GM18498 (cell line): ENCODE measurements at regions not wholly inside any gene's neighbourhood (a gene's known extent, or its start where the extent isn't known, plus 50 kb on each side); places are given as distances from the start of the nearest gene placed in this dataset.
"Not testable (repeated sequence)": the region's sequence is repeated elsewhere in the genome, so short reads cannot be mapped to it uniquely, and the experiment has no call there.

Experiments used
- ATAC-seq: cut with Tn5 transposase; IDR thresholded peaks from one replicate; pipeline ENCODE4 v1.9.1; 2021; ENCODE audit warnings: mild to moderate bottlenecking, moderate library complexity; ENCODE audit not compliant: unreplicated experiment

GRCh38 chr5:162603443-162604070 is 536.0 kb downstream of the GABRG2 start:
- ATAC-seq, result no peak

DNA sequence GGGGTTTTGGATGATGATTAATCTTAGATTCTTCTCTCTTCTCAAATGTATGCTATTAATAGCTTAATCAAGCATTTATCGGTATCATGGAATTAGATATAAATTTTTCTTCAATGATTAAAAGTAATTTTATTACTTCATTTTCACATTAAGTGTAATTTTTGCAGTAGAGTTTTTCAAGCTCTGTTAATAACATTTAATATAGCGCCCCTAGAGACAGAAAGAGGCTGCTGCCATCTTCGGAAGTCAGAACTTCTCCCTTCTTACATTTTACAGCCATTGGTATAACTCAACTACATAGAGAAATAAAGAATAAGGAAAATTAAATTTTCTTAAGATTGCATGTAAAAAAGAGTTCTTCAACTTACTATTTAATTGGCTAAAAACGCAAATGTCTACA is 540.3 kb downstream of the GABRG2 start:
- no peak for ATAC-seq

GRCh38 chr5:162621726-162622263 is 554.2 kb downstream of the GABRG2 start:
- not testable (repeated sequence) for ATAC-seq

- no peak for ATAC-seq
Observed at GRCh38 chr5:162624110-162624509, 556.5 kb downstream of the GABRG2 start.

DNA sequence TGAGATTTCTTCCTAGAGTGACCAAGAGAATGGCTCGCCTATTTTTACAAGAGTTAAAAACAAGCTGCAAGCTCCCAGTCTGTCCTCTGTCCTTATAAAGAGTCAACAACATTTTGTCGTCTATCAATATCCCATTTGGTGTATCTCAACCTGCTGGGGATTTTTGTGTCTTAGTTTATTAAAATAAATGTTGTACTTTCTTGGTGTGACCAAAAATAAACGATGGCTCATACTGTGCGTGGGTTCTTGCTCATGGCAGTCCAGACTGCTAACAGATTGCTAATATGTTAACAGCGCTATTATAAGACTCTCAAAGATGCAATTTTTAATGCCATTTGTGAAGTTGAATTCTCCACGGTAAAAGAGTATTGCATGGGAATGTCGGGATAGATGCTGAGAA is 569.9 kb downstream of the GABRG2 start:
- no peak for ATAC-seq

DNA sequence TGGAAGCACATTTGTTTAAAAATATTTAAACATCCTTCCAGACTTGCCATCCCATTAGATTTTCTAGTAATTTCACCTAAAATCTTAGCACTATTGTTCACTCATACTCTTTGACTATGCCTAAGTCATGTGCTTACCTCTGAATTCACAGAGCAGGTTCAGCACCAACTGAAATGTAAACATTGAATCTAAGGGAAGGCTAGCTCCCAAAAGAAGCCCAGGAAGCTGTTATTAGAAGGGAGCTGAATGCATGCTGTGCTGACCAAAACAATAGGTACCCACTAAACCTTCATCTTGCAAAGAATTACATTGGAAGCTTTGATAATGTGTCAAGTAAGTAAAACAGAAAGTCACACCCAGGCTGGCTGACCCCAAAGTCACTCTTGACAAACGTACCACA is 571.3 kb downstream of the GABRG2 start:
- ATAC-seq, result no peak

DNA sequence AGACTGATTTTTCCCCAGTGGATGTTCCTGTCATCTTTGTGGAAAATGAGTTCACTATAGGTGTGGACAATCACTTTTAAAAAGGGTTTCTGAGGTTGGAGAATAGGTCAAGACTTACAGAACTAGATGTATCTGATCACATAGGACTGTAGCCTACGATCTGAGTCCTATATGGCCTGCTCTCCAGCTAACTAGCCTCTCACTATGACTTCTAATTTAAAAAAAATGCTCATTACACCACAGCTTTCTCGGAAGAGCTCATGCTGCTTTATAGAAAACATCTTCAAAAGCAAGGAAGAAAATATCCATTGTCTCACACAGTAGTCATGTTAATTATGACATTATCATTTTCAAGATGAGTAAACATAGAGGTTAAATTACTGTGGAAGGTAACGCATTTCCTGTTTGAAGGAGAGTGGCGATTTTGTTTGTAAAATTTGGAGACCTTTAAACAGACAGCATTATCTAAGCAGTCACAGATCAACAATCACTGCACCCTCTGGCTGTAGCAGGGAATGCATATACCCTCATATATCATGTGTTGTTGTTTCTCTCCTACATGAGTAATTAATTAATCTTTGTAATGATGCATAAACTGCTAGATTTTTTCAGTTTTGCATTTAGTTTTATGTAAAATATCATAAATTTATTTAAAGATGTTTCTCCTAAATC is 573.7 kb downstream of the GABRG2 start:
- ATAC-seq, result no peak

GRCh38 chr5:162654661-162655405 is 587.3 kb downstream of the GABRG2 start:
- no peak for ATAC-seq

DNA sequence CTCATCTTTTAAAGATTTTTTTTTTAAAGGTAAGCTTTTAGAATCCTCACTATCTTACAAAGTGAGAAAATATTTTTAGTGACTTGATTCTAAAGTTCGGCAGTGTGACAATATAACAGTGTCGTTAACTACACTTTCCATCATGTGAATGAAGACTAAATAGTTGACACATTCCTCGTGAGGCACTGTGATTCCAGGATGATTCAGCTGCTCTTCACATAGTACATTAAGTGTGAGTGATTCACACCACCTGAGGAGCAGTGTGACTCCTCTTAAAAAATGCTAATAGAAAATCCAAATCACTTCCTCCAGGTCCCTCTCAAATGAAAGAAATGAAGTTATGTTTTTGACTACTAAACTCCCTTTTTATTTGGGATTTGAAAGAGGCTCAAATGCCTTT is 589.5 kb downstream of the GABRG2 start:
- ATAC-seq, result no peak

DNA sequence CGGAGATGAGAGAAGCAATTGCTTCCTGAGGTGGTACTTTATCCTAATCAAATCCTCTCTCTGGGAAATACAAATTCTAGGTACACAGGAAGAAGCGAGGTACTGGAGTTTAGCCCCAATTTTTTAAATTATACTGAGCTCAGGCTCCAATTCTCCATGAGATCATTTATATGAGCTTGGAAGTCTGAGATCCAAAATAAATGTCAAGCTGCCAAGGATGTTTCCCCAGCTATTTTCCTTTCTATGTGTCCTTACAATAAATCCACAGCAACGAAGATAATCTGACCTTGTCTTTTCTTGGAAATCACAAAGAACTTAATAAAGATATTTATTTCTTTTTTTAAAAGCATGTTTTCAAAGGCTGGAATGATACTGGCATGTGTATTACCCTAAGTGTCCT is 597.3 kb downstream of the GABRG2 start:
- ATAC-seq, result no peak

DNA sequence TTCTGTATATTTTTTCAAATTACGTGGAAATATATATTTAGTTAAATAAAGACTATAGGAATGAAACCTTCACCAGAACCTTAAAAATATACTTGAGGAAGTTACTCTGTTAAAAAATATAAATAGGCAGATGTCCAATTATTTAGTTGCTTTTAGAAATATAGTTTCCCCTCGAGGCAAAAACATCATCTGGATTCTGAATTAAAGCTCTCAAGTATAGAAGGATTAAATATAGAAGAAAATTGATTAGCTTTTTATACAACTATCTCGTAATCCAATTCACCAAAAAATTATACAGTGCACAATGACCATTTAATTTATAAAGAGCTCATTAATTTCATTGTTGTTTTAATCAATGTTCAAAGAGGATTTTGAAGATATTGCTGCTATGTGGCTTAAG is 601.4 kb downstream of the GABRG2 start:
- no peak for ATAC-seq

DNA sequence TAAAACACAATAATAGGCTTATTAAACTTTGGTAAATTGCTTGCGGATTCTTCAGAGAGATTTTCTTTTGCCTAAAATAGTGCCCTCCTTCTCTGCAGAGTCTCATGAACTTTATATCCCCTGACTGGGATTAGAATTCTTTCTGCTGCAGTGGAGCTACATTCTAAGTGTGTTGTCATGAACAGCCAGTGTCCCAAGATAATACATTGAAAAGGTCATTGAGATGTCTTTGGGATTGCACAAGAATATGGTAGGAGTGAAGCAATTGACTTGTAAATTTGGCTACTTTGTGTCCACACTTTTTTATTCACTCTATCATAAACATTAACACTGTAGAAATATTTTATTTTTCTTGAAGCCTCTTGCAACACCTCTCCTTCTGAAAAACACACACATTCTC is 604.5 kb downstream of the GABRG2 start:
- no peak for ATAC-seq

GRCh38 chr5:162683284-162683683 is 615.7 kb downstream of the GABRG2 start:
- no peak for ATAC-seq

GRCh38 chr5:162684145-162684544 is 616.6 kb downstream of the GABRG2 start:
- ATAC-seq, result no peak

DNA sequence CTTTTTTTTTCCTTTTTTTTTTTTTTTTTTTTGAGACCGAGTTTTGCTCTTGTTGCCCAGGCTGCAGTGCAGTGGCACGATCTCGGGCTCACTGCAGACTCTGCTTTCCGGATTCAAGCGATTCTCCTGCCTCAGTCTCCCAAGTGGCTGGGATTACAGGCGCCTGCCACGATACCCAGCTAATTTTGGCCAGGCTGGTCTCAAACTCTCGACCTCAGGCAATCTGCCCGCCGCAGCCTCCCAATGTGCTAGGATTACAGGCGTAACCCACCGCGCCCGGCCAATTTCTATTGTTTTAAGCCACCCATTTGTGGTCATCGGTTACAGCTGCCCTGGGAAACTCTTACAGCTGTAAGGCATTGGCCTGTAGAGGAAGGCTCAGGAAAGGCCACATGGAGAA is 617.7 kb downstream of the GABRG2 start:
- no peak for ATAC-seq

DNA sequence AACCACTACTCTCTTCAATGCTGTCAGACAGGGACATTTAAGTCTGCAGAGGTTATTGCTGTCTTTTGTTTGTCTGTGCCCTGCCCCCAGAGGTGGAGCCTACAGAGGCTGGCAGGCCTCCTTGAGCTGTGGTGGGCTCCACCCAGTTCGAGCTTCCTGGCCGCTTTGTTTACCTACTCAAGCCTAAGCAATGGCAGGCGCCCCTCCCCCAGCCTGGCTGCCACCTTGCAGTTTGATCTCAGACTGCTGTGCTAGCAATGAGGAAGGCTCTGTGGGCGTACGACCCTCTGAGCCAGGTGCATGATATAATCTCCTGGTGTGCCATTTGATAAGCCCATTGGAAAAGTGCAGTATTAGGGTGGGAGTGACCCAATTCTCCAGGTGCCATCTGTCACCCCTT is 628.7 kb downstream of the GABRG2 start:
- ATAC-seq, result not testable (repeated sequence)

DNA sequence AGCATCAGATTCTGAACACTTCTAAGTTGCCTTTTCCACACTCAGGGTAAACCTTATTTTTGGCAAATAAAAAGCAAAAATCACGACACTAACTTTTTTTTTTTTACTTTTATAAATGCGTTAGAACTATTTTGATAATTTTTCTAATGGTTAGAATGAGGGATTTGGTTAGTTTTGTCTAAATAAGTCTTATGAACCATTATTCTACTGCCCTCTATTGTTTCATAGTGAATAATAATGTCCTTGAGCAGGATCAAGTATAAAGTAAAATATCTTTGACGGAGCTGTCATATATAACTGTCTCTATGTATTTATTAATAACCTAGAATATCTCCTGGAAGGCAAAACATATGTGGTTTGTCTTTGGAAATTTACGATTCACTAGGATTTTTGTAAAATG is 631.8 kb downstream of the GABRG2 start:
- no peak for ATAC-seq

GRCh38 chr5:162703914-162704313 is 636.3 kb downstream of the GABRG2 start:
- ATAC-seq, result no peak

DNA sequence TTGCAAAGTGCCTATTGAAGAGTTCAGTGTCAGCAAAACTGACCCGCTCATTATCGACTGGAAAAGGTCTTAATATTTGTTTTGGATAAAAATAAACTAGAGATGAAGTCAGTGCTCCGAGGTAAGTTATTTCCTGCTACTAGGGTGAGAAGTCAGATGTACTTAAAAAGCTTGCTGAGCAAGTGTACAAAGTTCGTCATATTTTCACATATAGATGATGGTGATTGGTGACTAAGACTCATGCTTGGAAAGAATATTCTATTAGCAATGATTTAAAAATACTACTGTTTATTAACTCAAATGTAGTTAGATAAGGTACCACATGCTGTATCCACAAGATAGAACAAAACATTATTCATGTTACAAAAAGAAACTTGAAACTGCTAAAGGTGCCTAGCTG is 643.7 kb downstream of the GABRG2 start:
- ATAC-seq, result no peak

GRCh38 chr5:162719720-162720119 is 652.1 kb downstream of the GABRG2 start:
- no peak for ATAC-seq

DNA sequence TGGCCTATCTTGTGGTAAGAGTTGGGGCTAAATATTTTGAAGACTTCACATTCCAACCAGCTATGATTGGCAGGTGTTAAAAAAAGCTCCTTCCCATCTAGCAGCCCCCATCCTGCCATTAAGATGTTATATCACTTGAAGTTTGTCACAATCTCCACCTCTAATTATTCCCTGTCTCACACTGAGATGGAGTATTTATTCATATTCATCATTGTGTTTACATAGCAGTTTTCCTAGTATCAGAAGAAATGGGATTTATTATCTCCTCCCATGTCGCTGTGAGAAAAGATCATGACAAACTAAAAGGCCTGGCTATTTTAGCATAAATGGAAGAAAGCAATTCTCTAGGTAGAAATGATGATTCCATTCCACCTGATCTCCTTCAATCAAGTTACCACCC is 653.6 kb downstream of the GABRG2 start:
- ATAC-seq, result no peak

DNA sequence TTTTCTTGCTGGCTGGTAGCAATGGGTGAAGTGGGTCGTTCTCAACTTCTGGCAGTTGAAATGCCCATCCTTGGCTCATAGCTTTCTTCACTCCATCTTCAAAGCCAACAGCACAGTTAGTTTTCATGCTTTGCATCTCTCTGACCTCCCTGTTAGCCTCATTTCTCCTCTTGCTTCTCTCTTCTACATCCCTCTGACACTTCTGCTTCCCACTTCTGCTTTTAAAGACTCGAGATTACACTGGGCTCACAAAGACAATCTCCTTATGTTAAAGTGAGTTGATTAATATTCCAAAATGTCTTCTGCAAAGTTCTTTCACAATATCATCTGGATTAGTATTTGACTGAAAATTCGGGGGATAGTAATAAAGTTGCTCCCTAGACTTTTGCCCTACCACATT is 684.8 kb upstream of the CCNG1 start:
- no peak for ATAC-seq
